AG08396 (cell line): ENCODE measurements at regions not wholly inside any gene's neighbourhood (a gene's known extent, or its start where the extent isn't known, plus 50 kb on each side); places are given as distances from the start of the nearest gene placed in this dataset.

Source experiments
- DNase-seq: peaks from one replicate; pipeline ENCODE4 v3.0.0; 2012; ENCODE audit warnings: low spot score, mixed read lengths

DNA sequence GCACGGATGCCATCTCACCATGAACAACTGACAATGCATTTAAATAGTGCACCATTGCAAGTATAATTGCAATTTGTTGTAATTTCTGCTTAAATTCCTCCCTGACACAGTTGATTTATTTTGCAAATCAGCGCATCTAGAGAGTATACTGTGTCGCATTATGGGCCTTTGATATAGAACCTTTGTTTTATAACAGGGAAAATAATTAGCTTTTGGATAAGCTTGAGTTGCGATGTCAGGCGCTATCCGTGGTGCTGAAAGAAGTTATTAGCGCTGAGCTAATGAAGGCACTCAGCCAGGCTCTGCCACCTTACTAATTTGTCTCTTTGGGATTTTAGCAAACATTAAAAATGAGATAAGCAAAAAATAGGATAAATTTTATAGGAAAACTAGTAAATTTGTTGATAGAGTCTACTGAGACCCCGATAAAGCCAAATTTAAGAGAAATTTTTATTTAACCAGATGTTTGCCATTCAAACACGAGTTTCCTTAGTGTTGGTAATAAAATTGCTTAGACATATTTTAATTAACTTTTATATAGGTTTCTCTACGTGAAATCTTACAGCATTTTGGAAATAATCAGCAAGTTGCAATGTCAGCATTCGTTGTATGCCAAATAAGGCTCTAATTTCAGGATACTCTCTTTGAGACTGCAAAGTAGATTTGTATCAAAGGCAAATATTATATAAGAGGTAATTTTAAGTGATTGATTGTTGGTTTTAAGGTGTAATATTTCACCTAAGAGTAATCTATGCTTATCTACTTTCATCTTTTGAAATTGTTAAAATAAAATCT lies 355.5 kb downstream of the TLR4 start:
- no peak for DNase-seq

DNA sequence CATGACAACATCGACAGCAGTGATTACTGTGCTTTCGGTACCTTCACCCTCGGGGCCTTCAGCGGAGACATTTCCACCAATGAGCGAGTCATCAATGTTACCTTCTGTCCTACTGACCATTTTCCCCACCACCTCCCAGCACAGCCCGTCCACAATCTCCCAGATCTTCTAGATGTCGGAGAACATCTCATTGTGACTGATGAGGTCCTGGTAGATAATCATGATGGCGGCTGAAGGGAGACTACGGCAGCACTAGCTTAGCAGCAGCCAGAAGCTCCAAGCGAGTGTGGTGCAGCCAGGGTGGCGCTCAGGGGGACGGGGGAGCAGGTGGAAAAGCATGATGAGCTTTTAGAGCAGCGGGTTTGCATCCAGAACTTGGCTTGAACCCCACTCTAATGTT lies 379.0 kb downstream of the TLR4 start:
- no peak for DNase-seq

DNA sequence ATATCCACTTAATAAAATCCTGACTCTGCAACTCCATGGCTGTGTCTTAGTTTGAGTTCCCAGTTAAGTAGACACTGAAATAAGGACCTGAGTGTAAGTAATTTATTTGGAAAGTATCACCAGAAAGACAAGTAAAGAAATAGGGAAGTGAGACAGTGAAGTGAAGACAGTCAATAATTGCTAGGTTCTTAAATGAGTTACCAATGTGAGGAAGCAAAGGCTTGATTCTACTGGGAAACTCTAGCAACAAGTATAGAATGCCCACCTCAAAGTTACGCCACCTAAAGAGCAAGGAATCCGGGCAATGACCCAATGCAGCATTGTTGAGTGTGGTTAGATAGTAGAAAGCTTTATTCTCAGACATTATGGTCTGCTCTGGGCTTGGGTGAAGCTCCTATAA lies 383.9 kb downstream of the TLR4 start:
- no peak for DNase-seq

DNA sequence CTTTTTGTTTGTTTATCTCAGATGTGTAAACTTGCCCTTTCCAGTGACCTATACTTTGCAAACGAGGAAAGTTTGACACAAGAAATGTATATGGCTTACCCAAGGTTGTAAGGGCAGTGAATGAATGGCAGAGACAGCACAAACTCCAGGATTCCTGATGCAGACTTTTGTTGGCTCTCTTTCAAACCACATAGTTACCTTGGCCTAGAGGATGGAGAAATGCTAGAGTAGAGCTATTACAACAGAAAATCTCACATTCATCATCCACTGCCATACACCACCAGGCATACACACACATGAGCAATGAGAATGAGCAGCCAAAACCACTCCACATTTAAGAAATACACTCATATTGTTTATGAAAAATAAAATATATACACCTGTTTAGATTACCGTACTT lies 387.0 kb downstream of the TLR4 start:
- no peak for DNase-seq

DNA sequence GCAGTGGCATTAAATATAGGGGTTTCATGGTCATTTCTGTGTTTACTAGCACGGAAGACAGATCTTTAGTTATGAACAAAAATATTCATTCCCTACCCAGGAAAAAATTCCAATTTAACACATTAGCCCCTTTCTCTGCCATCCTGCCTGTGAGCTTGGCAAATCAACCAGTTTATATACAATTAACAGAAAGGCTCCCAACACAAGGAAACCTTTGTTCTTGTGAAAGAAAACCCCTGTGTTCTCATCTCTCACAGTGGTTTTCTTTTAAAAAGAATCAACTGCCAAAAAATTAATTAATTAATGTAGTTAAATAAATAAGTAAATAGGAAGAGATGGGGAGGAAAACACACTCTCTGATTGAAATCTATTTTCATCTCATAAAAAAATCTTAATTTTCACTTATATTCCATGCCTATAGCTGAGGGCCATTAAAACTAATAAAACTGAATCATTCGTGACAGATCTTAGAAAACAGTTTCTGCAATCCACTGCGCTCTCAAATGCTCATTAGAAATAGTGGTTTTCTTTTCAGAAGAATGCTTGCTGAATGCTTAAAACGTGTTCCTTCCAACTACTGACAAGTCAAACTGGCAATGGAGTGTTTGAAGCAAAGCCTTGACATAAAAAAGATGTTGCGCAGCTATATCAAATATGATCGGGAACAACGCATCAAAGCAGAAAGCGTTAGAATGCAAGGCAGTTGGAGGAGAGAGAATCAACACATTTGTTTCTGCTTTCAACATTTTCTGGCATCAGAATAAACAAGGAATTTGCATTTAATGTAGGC lies 387.7 kb downstream of the TLR4 start:
- no peak for DNase-seq

DNA sequence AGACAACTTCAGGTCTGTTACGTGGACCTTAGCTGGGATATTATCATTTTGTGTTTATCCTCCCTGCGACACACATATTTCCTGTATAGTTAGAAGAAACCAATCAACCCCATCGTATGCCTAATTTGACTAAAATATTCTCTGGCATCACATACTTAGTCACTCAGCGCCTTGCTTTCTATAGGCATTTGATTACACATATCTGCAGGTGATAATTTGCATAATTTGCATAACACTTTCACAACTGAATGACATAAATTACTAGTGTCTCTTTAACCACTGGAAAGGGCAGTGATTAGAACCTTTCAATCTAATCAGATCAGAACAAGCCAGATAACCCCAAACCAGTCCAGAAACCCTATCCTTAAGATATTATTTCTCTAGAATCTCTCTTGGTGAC lies 390.2 kb downstream of the TLR4 start:
- no peak for DNase-seq

DNA sequence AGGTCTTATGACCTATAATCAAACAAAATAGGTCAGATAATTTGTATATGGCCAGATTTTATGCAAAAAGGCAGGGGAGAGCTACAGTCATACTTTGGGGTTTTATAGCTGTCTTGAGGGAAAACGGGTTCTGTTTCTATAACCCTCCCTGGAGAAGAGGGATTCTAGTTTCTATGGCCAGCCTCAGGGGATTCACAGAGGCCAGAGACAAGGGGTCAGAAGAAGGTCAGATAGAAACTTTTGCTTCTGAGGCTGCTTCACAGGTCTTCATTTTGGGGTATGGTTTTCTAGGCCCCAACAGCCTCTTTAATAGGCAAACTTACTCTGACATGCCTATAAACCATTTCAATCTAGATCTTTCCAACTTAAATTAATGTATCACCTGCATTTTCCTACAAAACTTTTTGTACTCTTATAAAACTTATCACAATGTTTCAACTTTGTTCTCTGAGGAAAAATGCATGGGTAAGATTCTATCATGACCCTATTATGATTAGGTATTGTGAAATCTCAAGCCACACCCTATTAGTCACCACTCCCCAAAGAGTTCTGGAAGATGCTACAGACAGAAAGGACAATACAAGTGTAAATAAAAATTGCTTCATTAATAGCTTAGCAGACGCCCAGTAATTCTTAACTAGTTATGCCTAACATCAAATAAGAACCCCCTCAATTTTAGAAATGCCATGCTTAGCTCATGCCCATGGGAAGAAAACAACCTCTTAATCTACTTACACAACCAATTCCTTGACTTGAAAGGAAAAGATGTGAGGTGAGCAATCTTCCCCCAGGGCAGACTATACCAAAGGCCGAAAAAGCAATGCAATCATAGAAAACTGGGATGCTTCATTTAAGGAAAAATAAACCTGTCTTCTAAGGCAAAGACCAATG lies 396.6 kb downstream of the TLR4 start:
- DNase-seq: no peak

DNA sequence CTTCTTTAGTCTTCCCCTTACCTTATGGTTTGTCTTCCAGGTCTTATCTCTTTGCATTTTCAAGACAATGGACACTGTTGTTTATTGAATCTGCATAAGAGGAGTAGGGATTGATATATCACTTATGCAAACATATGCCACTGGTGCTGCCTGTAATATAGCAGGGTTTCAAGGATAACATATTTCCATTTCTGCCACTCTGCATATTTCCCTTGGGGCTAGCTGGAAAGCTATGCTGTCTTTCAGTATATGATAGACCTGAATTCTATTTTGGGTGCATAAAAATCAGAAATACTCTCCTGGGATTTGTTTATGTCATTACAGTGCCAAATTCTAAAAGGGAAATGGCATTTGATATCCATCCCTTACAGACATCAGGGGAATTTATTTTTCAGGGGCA lies 400.2 kb downstream of the TLR4 start:
- no peak for DNase-seq

DNA sequence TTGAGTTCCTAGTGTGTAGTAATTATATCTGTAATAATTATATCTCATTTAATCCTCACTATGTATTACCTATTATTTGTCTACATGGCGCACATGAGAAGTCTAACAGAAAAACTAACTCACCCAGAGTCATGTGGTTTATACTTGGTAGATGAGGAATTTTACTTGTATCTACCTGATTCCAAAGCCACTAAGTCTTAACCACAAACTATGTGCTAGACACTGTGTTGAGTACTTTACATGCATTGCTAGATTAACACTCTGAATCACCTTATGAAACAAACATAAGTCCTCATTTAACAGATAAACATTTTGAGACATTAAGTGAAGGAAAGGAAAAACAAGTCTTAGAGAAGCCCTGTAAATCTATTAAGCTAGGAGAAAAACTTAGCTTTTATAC lies 404.8 kb downstream of the TLR4 start:
- DNase-seq: no peak

DNA sequence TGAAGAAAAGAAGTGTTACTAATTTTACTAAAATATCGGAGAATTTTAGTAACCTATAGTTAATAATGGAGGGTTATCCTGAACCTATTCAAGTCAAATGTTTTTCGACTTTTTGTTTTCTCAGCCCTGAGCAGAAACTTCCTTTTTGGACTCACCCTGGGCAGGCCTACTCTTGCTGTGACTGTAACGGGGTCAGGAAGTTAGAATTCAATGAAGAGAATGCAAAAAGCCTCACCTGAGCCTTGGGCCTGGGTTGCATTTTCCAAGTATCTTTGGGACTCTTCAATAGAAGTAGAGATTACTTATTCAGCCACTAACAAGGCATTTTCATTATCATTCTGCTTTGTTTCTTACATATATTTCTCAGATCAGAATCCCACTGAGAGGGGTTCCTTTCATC lies 405.3 kb downstream of the TLR4 start:
- no peak for DNase-seq

DNA sequence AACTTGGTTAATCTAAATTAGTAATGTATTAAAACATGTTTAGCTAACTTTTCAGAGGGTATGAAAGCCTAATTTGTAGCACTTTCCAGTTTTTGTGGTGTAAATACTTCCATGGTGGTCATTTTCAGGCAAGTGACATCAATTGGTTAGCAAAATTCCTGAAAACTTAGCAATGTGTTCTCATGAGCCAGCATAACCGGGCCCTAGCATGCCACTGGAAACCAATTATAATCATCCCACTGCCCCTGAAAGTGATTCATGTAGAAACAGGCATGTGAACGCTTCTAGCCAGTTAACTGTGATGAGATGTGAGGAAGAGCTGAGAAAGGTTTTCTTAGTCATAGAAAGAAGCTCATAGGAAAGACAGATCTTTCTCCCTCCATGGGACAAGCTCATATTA lies 417.2 kb downstream of the TLR4 start:
- no peak for DNase-seq

DNA sequence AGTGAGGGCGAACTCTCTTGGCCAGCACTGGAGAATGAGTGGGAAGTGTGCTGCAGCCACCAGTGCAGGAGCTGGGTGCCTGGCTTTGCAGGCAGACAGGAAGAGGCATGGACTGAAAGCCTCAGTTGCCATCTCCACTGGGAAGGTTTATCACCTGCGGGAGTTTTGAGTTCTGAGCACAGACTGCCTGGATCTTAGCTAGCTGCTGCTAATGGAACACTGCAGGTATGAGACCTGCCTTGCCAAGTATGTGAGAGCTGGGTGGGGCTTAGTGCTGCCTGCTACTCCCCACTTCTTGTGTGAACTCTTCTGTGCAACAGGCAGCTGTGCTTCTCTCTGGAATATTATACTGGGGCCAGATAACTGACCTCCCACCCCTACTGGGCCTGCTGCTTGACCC lies 424.1 kb downstream of the TLR4 start:
- DNase-seq: no peak

DNA sequence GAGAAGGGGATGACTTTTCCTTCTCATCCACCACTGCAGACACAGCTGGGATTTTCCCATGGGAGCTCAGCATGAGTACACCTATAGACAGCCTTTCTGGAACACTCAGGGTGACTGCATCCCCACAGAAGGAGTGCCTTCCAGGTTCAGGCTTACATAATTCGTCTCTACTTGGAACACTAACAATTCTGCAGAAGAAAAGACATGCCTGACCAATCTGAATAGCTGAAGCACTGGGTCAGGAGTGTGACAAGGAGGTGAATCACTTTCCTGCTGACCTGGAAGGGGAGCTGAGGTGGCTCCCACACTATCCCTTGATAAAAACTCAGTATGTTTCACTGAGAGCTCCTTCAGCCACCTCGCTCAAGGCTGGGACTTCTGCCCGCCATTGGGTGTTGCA lies 425.3 kb downstream of the TLR4 start:
- DNase-seq: no peak

DNA sequence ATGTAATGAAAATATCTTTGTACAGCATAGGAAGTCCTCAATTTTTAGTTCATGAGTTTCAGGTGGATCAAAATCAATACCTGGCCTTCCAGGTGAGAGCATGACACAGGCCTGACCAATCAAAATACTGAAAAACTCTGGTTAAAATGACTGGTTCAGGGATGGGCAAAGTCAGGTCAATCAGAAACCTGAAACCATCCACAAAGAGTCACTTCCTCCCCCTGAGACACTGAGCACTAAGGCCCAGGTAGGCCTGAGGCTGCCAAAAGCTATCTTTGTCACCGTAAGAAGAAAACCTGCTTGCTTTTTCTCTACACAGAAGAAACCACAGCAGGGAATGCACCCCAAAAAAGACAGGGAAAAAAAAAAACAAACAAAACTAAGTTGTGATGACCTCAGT lies 444.8 kb downstream of the TLR4 start:
- DNase-seq: no peak

DNA sequence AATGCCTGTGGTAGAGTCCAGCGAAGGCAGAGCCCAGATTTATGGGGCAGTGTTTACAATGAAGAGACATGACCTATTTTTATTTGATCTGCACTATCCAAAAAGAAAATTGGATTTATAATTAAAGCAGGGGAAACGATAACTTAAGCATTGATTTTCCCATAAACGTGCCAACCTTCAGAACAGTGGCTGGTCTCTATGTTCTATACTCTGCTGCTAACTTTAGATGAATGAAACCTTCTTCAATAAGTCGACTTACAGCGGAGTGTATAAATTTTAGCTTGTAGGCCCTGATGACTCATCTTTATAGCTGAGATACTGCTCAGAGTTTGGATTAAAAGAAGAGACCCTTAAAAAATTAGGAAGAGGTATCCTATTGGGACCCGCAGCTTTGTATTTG lies 452.6 kb downstream of the TLR4 start:
- DNase-seq: no peak

DNA sequence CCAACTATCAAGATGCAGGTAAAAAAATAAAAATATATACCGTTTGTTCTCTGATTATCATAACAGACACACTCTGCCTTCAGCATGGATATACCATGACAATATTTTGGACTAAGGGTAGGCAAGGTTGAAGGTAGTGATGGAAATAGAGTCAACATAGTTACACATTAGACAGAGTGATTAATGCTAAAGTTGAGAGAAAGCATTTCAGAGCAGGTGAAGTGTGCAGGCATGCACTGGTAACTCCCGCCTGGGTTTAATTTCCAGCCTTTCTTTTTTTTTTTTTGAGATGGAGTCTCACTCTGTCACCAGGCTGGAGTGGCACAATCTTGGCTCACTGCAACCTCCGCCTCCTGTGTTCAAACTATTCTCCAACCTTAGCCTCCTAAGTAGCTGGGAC lies 458.5 kb downstream of the TLR4 start:
- DNase-seq: no peak

DNA sequence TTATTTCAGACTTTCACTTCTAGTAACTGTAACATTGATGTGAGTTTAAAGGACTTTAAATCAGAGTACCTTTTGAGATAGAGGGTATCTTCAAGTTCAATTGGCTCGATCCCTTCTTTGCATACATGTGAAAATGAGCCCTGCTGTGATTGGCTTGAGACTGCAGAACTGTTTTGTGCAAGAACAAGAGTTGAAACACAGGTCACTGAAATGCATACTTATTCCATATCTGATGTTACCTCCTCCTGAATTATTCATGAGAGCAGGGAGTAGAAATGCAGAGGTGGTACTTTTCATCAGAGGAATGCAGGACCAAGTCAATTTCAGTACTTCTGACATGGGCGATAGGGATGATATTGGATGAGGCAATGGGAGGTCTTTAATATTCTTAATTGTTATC lies 459.5 kb downstream of the TLR4 start:
- DNase-seq: no peak

DNA sequence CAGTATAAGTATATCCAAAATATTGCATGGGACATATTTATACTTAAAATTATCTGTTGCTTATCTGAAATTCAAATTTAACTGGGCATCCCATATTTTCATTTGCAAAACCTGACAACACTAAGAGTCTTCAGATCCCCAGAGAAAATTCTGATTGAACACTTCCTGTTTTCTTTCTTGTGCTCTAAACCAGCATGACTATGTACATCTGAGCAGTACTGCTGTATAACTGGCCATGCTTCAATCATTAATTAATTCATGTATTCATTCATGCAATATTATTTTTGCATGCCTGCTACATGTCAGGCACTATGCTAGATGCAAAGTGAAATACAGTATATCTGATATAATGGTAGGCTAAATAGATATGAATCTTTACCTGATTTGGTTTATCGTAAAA lies 461.2 kb downstream of the TLR4 start:
- no peak for DNase-seq

DNA sequence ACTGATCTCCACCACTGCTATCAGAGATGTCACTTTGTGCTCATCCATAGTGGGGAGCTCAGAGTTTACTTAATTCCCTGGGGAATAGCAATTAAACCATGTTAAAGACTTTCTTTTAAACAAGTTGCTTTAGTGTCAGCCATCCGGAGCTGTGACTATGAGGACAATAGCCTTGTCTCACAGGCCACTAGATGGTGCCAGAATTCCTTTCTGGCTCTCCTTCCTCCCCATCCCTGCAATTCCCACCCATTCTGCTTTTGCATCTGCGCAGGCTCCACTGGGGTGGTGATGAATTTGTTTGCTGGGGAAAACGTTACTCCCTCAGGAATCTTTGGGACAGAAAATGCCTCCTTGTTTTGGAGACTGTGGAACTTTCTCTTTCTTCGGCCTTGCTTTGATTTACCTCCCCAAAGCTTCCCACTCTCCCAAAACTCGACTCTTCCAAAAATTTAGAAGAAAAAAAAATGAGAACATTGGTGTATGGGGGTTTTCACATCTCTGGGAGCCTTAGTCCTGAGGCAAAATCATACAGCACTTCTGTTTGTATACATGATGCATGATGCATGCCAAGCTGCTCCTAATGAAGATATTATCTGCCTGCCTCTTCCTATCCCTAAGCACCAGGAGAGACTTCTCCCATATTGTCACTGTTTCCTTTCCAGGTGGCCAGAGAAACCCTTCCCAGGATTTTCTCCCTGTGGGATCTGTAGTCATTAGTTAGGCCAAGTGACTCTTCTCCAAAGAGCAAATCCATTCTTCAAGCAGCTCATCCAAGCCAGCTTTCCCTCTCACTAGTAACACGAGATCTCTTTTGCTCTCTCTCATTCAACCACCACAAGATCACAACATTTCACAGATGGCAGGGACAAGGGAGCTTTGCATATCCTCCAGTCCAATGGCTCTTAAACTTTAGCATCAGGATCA lies 466.1 kb downstream of the TLR4 start:
- DNase-seq: peak; percentile 3

DNA sequence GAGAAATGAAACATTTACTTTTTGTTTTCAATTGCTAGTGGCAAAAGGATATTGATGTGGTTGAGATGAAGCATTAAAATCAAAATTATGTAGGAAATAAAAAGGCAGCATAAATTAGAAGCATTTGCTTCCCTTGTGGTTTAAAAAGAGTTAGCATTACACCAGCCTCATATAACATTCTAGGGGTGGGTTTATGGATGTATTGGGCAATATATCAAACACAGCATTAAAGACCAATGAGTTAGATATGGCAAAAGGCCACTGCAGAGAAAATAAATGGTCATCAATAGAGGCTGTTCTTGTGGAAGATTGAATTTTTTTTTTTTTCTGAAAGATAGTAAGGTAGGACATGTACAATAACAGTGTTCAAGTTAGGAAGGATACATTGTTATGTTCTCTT lies 473.0 kb downstream of the TLR4 start:
- DNase-seq: no peak

DNA sequence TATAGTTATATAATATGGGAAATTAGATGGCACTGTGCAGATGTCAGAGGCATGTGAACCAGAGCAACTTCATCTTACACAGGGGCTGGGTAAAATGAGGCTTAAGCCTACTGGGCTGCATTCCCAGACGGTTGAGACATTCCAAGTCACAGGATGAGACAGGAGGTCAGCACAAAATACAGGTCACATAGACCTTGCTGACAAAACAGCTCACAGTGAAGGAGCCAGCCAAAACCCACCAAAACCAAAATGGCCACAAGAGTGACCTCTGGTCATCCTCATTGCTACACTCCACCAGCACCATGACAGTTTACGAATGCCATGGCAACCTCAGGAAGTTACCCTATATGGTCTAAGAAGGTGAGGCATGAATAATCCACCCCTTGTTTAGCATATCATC lies 479.4 kb downstream of the TLR4 start:
- no peak for DNase-seq

DNA sequence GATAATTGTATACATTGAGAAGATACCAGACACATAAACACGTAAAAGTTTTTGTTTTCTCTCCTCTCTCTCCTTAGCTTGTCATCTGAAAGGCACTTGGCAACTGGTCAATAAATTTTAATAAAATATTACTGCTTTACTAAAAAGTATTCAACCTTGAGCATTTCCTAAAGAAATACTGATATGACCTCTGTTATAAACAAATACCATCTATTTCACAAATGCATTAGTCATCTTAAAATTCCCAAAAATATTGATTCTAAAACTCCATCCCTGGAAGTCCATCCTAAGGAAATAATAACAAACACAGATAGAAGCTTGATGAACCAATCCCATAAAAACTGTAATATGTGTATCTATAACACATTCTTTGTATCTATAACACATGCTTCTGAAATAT lies 483.2 kb downstream of the TLR4 start:
- DNase-seq: no peak
